NCI-H2227 treated with DMSO at 0.1 percent for 48 hours (cell line): ENCODE measurements at regions not wholly inside any gene's neighbourhood (a gene's known extent, or its start where the extent isn't known, plus 50 kb on each side); places are given as distances from the start of the nearest gene placed in this dataset.
"Not testable (repeated sequence)": the region's sequence is repeated elsewhere in the genome, so short reads cannot be mapped to it uniquely, and the experiment has no call there.

Experiments
- DNase-seq: peaks from one replicate; lab custom pipeline; 2025; lab: John Stamatoyannopoulos, UW

DNA sequence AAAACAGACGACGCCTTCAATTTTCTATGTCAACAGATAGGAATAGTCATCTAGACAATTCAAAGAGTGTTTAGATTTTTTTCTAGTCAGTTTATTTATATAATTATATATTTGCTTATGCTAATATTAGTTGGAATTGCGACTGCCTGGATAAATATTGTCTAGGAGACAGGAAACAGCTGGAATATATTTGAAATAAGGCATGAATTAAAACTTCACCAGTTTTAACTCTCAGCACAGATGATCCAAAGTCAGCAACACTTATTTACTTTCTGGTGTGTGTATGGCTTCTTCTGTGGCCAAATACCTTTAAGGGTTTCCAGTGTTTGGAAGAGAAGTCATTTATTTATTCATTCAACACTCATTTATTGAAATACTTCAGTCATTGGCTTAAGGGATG, 1215.4 kb upstream of the USP15 start:
- DNase-seq: no peak

- no peak for DNase-seq
These were observed 1189.4 kb upstream of the USP15 start for GRCh38 chr12:61070640-61071414.

- no peak for DNase-seq
These were observed 1187.5 kb upstream of the USP15 start for GRCh38 chr12:61072717-61073116.

DNA sequence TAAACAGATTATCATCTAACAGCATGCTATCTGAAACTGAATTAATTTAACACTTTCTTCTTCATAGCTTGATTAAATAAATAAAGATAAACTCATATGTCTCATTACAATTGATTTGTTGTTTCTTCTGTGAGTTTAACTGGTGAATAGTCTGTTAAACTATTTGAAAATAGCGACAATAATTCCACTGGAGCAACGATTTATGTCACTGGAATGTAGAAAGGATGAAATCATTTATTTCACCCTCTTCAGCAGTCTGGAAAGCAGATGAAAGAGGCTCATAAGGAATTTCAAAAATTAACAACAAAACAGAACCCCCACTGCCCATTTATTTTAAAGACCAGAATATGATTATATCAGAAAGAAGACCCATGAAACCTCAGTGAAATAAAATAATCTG, 1165.1 kb upstream of the USP15 start:
- no peak for DNase-seq

- no peak for DNase-seq
These were observed 1162.1 kb upstream of the USP15 start for GRCh38 chr12:61098031-61098580.

DNA sequence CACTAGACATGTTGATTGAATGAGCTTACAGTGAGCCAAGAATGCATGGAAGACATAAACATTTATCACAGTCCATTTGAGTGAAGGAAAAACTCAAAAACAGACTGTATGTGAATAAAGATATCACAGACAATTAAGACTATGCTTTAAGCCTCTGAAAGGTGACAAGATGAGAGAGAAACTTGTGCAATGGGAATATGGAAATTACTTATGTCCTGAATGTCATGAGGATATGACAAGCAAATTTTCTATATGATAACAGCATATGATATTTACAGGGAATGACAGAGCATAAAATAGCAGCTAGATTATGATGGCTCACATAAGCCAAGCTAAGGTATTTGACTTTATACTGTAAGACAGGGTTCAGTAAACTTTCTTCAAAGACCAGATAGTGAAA, 1153.1 kb upstream of the USP15 start:
- no peak for DNase-seq

- DNase-seq: no peak
These were observed 1149.0 kb upstream of the USP15 start for GRCh38 chr12:61111218-61111617.

GRCh38 chr12:61137677-61138414, 1122.4 kb upstream of the USP15 start:
- no peak for DNase-seq

DNA sequence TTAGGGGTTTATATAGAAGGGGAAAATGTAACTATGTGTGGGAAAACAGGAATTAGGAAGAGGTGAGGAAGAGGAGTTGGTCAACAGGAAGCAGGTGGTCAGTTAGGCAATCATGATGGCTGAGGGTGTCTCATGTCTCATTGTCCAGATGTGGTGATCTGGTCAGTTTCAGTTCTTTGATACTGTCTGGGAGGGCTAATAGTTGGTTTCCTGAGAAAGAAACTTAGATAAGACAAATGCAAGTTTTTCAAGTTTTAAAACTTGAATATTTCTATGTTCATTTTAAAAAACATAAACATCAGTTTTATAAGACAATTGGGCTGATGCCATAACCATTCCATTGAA, 1121.8 kb upstream of the USP15 start:
- no peak for DNase-seq

DNA sequence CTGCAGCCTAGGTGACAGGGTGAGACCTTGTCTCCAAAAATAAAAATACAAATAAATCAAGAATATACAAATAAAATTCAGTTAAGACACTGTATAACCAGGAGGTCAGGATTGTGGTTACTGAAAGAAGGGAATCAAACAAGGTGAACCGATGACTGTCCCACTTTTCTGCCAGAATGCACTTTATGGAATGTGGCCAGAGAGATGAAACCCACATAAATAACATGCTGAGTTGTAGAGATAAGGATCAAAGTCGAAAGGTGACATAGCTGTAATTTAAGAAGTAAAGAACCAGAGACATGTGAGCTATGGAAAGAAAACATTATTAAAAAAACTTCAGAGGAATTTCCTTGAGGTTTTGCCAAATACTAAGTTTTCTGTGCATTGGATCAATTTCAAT, 1098.2 kb upstream of the USP15 start:
- DNase-seq: no peak

GRCh38 chr12:61188801-61189595, 1071.2 kb upstream of the USP15 start:
- no peak for DNase-seq

DNA sequence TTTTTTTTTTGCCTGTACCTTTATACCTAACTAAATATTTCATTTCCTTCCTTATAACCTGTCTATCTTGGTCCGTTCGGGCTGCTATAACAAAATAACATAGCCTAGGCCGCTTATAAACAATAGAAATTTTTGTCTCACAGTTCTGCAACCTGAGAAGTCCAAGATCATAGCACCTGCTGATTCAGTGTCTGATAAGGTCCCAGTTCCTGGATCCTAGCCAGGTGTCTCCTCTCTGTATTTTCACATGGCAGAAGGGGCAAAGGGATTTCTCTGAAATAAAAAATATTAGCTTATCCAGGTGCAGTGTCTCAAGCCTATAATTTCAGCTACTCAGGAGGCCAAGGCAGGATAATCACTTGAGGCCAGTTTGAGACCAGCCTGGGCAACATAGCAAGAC, 1046.6 kb upstream of the USP15 start:
- no peak for DNase-seq

DNA sequence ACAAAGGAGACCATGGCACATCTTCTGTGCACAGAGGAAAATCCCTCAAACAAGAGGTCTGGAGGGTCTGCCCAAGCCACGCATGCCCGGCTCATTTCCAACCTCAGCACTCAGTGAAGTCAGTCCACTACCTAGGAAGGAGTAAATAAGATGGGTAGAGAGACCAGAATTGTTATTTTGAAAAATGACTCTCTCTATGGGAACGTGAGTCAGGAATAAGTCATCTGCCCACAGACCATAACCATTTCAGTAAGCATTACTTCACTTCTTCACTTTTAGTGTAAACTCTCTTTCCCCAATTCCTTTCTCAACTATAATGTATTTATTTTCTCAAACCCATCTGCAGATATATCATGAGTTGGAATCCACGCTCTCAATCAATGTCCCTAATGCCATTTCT, 1039.9 kb upstream of the USP15 start:
- no peak for DNase-seq

DNA sequence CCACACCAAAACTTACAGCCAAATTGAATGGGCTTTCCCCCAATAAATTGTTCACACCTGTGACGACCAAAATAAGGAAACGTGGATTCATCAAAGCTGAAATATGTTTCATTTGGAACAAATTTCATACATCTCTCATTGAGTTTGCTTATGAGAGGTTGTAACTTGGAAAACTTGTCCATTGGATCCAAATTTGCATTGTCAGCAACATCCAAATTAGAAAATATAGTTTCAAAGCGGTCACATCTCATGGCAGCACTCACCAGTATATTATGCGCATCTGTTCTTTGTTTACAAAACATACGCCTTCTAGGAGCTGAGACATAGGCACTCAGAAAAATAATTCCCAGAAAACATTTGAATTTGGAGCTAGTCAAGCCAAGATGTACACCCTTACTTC, 1028.2 kb upstream of the USP15 start:
- no peak for DNase-seq

DNA sequence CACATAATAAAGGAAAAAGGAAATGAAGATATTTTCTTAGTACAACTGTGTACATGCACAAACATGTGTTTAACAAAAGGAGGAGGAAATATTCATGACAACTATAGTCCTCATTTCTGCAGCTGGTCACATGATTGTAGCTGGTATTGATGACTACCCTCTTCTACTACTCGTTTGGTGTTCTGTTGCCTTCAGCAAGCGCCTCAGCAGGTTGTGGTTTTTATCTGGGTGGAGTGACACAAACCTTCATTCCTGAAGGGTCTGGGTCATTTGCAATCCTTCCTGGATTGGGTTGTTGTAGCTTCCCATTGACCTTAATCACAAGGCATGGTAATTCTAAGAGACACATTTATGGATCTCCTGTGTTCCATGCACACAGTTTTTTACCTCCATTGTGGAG, 1009.9 kb upstream of the USP15 start:
- DNase-seq: no peak

- no peak for DNase-seq
These were observed 1009.1 kb upstream of the USP15 start for GRCh38 chr12:61251076-61251475.

- no peak for DNase-seq
These were observed 1006.0 kb upstream of the USP15 start for GRCh38 chr12:61254225-61254624.

GRCh38 chr12:61264294-61264693, 995.9 kb upstream of the USP15 start:
- not testable (repeated sequence) for DNase-seq

DNA sequence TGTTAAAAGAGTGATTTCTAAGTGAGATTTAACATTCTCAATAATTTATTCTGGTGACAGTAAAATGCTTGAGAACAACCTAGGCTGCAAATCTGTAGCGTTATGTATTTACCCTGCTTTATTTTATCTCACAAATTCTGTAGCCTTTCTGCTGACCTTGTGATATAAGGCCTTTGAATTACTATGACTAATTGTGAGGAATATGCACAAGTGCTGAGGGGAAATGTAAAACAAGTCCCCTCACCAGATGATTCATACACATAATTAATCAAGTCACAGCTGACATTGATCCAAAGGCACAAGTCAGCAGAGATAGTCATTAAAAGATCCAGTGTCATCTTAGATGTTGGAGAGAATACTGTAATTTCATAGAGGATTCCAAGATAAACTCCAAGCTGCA, 992.7 kb upstream of the USP15 start:
- no peak for DNase-seq

- DNase-seq: no peak
These were observed 987.8 kb upstream of the USP15 start for GRCh38 chr12:61272441-61272840.

- no peak for DNase-seq
These were observed 977.2 kb upstream of the USP15 start for GRCh38 chr12:61282790-61283575.

DNA sequence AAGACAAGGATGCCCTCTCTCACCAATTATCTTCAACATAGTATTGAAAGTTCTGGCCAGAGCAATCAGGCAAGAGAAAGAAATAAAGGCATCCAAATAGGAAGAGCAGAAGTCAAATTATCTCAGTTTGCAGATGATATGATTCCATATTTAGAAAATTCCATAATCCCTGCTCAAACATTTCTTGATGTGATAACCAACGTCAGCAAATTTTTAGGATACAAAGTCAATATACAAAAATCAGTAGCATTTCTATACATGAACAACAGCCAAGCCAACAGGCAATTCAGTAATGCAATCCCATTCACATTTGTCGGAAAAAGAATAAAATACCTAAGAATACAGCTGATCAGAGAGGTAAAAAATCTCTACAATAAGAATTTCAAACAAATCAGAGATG, 969.7 kb upstream of the USP15 start:
- no peak for DNase-seq
